Spleen (tissue), 11 donors: ENCODE measurements at regions not wholly inside any gene's neighbourhood (a gene's known extent, or its start where the extent isn't known, plus 50 kb on each side); places are given as distances from the start of the nearest gene placed in this dataset.
"Not testable (repeated sequence)": the region's sequence is repeated elsewhere in the genome, so short reads cannot be mapped to it uniquely, and the experiment has no call there.

Source experiments
- DNase-seq: peaks from one replicate; pipeline ENCODE4 v3.0.0-alpha.2; 2020
- H3K27ac ChIP-seq, 8 donors: fragments of 200-600 bp; sonication (generic) in 7 of 8; 1 replicate in 4 of 8; 2 replicates in 4 of 8; pipeline versions ENCODE4 v1.5.0 to v1.8.0; 2016 to 2021; ENCODE audit warnings: inconsistent platforms in 4 of 8, mild to moderate bottlenecking in 4 of 8, moderate library complexity in 1 of 8
- H3K27me3 ChIP-seq, 7 donors: fragments of 200-600 bp; sonication (generic) in 6 of 7; replicated peaks in 1 of 7; 1 replicate in 4 of 7; 2 replicates in 3 of 7; pipeline versions ENCODE4 v1.5.0 to v1.8.0; 2016 to 2021; ENCODE audit warnings: inconsistent platforms in 3 of 7, mild to moderate bottlenecking in 1 of 7
- H3K36me3 ChIP-seq, 6 donors: fragments of 200-600 bp; sonication (generic) in 5 of 6; 1 replicate in 4 of 6; 2 replicates in 2 of 6; pipeline versions ENCODE4 v1.5.0 to v1.8.0; 2016 to 2021; ENCODE audit warnings: inconsistent platforms in 2 of 6
- H3K4me1 ChIP-seq, 6 donors: fragments of 200-600 bp; sonication (generic) in 5 of 6; 1 replicate in 3 of 6; 2 replicates in 3 of 6; pipeline versions ENCODE4 v1.5.0 to v1.8.0; 2016 to 2021; ENCODE audit warnings: inconsistent platforms in 3 of 6
- H3K4me3 ChIP-seq, 8 donors: fragments of 200-600 bp; sonication (generic) in 7 of 8; 1 replicate in 4 of 8; 2 replicates in 4 of 8; pipeline versions ENCODE4 v1.5.0 to v1.8.0; 2016 to 2021; ENCODE audit warnings: inconsistent platforms in 4 of 8, mild to moderate bottlenecking in 4 of 8, moderate library complexity in 2 of 8
- H3K9me3 ChIP-seq, 8 donors: fragments of 200-600 bp; sonication (generic) in 7 of 8; 1 replicate in 4 of 8; 2 replicates in 4 of 8; pipeline versions ENCODE4 v1.5.0 to v1.8.0; 2016 to 2021; ENCODE audit warnings: inconsistent platforms in 4 of 8
- CTCF ChIP-seq, 11 experiments: fragments of 200-600 bp in 7 of 11; fragments of 450-650 bp in 4 of 11; sonication (generic) in 4 of 11; IDR thresholded peaks in 8 of 11; conservative IDR thresholded peaks in 3 of 11; 1 replicate in 7 of 11; 2 replicates in 4 of 11; pipeline versions ENCODE4 v1.4.0 to v1.8.0; 2016 to 2021; ENCODE audit warnings: antibody characterized with exemption in 11 of 11, inconsistent platforms in 4 of 11, mild to moderate bottlenecking in 1 of 11
- WGBS, 5 donors: extraction: QIAGEN DNeasy Blood & Tissue Kit in 3 of 5; methylation state at CpG; one replicate each; pipeline versions ENCODE4 v1.1.5 to v1.1.7; 2013 to 2018; 5-methylcytosine and 5-hydroxymethylcytosine counted together
- intact Hi-C: fragments of 100-400 bp; cut with DNase I; formaldehyde crosslinking; loops from one replicate; pipeline ENCODE4 v1.15.0; 2023; ENCODE audit warnings: low total_unique reads
- donor health status: healthy with polysubstance abuse.
- donor health status: DM: no; HTN: no; CAD: no; lungs with moderate emphysema.
- donor health status: DM: no; HTN: no; CAD: no.
- donor health status: Bipolar disorder and iron deficiency.
- donor health status: healthy.
- donor health status: DM: no; HTN: no; CAD: no.
- donor health status: DM: yes; HTN: yes; CAD: no.

GRCh38 chr9:41354060-41354934 lies 165.2 kb upstream of the ZNG1F start:
- Histone ChIP-seq H3K4me1 (peaks cover 0 to 19% (median 6%) of the 10 kb centered on the region in 6 donors), H3K27ac (peak overlapping the region in 5 of 8 donors; percentile 36 to 67 (median 41)), H3K4me3 (peak overlapping the region in 6 of 8 donors; percentile 23 to 50 (median 34))
- H3K36me3 ChIP-seq, intact Hi-C loops, H3K27me3 ChIP-seq, H3K9me3 ChIP-seq: not testable (repeated sequence)
- 16 to 48% (median 18%) methylated on average over 21 to 32 of the region's 47 CpGs for WGBS, 5 donors
- DNase-seq, result peak; percentile 80

- intact Hi-C loops, H3K27ac ChIP-seq, H3K27me3 ChIP-seq, DNase-seq, H3K4me3 ChIP-seq, H3K36me3 ChIP-seq, H3K9me3 ChIP-seq: not testable (repeated sequence)
- peaks cover 0 to 18% (median 6%) of the 10 kb centered on the region in 6 donors for H3K4me1 ChIP-seq
- WGBS, 5 donors, result 84 to 96% (median 90%) methylated on average over 15 to 19 of the region's 20 CpGs
Observed at GRCh38 chr9:41353026-41353425, 163.9 kb upstream of the ZNG1F start.

GRCh38 chr9:41352390-41352789 lies 163.3 kb upstream of the ZNG1F start:
- DNase-seq, H3K4me3 ChIP-seq, H3K9me3 ChIP-seq, intact Hi-C loops, H3K27ac ChIP-seq, H3K27me3 ChIP-seq, H3K36me3 ChIP-seq: not testable (repeated sequence)
- 85 to 91% (median 91%) methylated on average over 15 to 20 of the region's 20 CpGs for WGBS, 5 donors
- H3K4me1 ChIP-seq, result peaks cover 0 to 12% (median 4%) of the 10 kb centered on the region in 6 donors

GRCh38 chr9:41347893-41348292 lies 158.8 kb upstream of the ZNG1F start:
- H3K36me3 ChIP-seq, intact Hi-C loops: not testable (repeated sequence)
- 33 to 90% (median 57%) methylated on average over 1 to 2 of the region's 3 CpGs; no CpG with 5 or more reads in 1 of the 5 donors for WGBS, 5 donors

GRCh38 chr9:41332562-41332961 lies 143.4 kb upstream of the ZNG1F start:
- DNase-seq, intact Hi-C loops, H3K4me1 ChIP-seq, H3K27me3 ChIP-seq, H3K36me3 ChIP-seq, H3K9me3 ChIP-seq, H3K4me3 ChIP-seq, H3K27ac ChIP-seq: not testable (repeated sequence)
- TF ChIP-seq CTCF (IDR thresholded peaks at IDR 0.05 in 8 of 11, conservative IDR thresholded peaks at IDR 0.05 in 3 of 11), result peak in 2 of 11 experiments; percentile 6 to 26
- WGBS, 5 donors, result 82 to 95% (median 88%) methylated on average over 2 to 3 of the region's 5 CpGs; no CpG with 5 or more reads in 2 of the 5 donors

More at GRCh38 chr9:41347893-41348292, 158.8 kb upstream of the ZNG1F start:
- not testable (repeated sequence) for H3K4me3 ChIP-seq, H3K27me3 ChIP-seq, H3K9me3 ChIP-seq, DNase-seq, H3K27ac ChIP-seq, H3K4me1 ChIP-seq

- intact Hi-C loops, H3K27ac ChIP-seq: not testable (repeated sequence)
- WGBS, 5 donors, result 37 to 72% (median 69%) methylated on average over 2 of the region's 2 CpGs; no CpG with 5 or more reads in 1 of the 5 donors
Observed at GRCh38 chr9:41321277-41321676, 132.2 kb upstream of the ZNG1F start.

GRCh38 chr9:41308953-41309352 lies 119.8 kb upstream of the ZNG1F start:
- DNase-seq, H3K27me3 ChIP-seq, intact Hi-C loops, H3K36me3 ChIP-seq, H3K4me3 ChIP-seq, H3K9me3 ChIP-seq, H3K4me1 ChIP-seq, H3K27ac ChIP-seq: not testable (repeated sequence)
- WGBS, 5 donors, result 67 to 70% (median 70%) methylated on average over 5 to 6 of the region's 6 CpGs

More at GRCh38 chr9:41321277-41321676, 132.2 kb upstream of the ZNG1F start:
- H3K27me3 ChIP-seq, H3K36me3 ChIP-seq, H3K4me3 ChIP-seq, H3K9me3 ChIP-seq, H3K4me1 ChIP-seq, DNase-seq: not testable (repeated sequence)

- H3K36me3 ChIP-seq, H3K4me1 ChIP-seq, DNase-seq, H3K9me3 ChIP-seq, H3K4me3 ChIP-seq, intact Hi-C loops, H3K27me3 ChIP-seq, H3K27ac ChIP-seq: not testable (repeated sequence)
- WGBS, 5 donors, result 92 to 96% (median 93%) methylated on average over 15 to 16 of the region's 16 CpGs
Observed at GRCh38 chr9:41285744-41286143, 96.6 kb upstream of the ZNG1F start.

- H3K4me1 ChIP-seq, H3K27me3 ChIP-seq, H3K4me3 ChIP-seq, H3K27ac ChIP-seq, H3K36me3 ChIP-seq, intact Hi-C loops, H3K9me3 ChIP-seq: not testable (repeated sequence)
- peak; percentile 33 for DNase-seq
- 81 to 100% (median 82%) methylated on average over 1 to 21 of the region's 31 CpGs for WGBS, 5 donors
Observed at GRCh38 chr9:41280299-41281238, 91.5 kb upstream of the ZNG1F start.
